ENCODE measurements at regions not wholly inside any gene's neighbourhood (a gene's known extent, or its start where the extent isn't known, plus 50 kb on each side); places are given as distances from the start of the nearest gene placed in this dataset.
A peak's percentile ranks its signal among the peaks of the same experiment; 100 is the strongest.

DNA sequence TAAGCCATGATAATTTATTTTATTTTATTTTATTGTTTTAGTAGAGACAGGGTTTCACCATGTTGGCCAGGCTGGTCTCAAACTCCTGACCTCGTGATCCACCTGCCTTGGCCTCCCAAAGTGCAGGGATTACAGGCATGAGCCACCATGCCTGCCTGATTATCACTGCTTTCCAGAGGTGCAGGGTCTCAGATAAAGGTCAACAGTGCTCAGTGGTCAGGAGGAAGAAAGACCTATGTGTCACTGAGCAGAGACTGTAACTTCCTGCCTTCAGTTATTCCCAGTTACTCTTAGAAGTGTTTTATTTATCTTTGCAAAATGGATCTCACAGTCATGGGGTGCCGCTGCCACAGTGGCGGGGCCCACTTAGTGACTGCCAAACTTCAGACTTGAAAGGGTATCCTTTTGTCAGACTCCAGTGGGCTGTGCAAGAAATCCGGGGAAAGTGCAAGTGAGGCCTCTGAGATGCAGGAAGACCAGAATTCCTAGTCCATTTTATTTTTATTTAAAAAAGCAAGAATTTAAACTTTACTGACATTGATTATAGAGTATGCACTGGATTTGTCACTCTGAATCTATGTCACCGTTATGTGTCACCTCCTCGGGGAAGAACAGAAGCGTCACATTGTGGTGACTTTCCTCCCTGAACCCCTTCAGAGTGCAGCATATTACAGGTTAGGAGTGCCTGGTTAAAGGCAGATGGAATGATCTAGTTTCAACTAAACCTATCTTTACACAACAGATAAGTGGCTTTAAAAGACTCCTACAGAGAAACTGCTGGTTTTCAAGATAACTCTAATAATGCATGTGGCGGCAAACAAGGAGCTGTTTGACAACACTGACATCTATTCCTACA lies 59.1 kb upstream of the BICD1 start:
- H3K4me1 ChIP-seq (ENCODE audit: control insufficient read depth in 1 of 2, insufficient read depth in 2 of 2, low read length in 2 of 2), result peaks cover 4 to 6% of the 10 kb centered on the region in 2 experiments
- H3K4me2 ChIP-seq (ENCODE audit: low read length), result no peak overlapping the region
- peak overlapping the region; percentile 69 for H2BK120ac ChIP-seq (ENCODE audit: insufficient read depth, low read length, poor library complexity)
- H3K9me3 ChIP-seq (ENCODE audit: insufficient read depth, low read depth, low read length), result peaks cover 2% of the 10 kb centered on the region
- H3K27me3 ChIP-seq (ENCODE audit: insufficient read depth, low read length), result no peaks in the 10 kb centered on the region
- no peak overlapping the region for H3K4ac ChIP-seq (ENCODE audit: low read depth, low read length)
- DNase-seq, result no peak
- H4K12ac ChIP-seq (ENCODE audit: low read depth, low read length), result no peak overlapping the region
- H4K8ac ChIP-seq (ENCODE audit: low read depth, low read length), result no peak overlapping the region
- H4K91ac ChIP-seq (ENCODE audit: low read depth, low read length), result no peak overlapping the region
- peaks cover 4% of the 10 kb centered on the region for H3K79me1 ChIP-seq (ENCODE audit: low read length)
- no peak overlapping the region for H3K23ac ChIP-seq (ENCODE audit: low read length)
- no peak overlapping the region for H2AK5ac ChIP-seq (ENCODE audit: low read length)
- no peak overlapping the region for H2BK5ac ChIP-seq (ENCODE audit: low read depth, low read length, poor library complexity)
- H3K4me3 ChIP-seq (ENCODE audit: low read depth, low read length), result no peak overlapping the region
- H3K14ac ChIP-seq (ENCODE audit: low read length), result no peak overlapping the region
- no peak overlapping the region for H3K9ac ChIP-seq (ENCODE audit: low read length)
- no peak overlapping the region for H2AFZ ChIP-seq (ENCODE audit: insufficient read depth, low read length, poor library complexity)
- no peak overlapping the region for H3K27ac ChIP-seq (ENCODE audit: low read depth, low read length)
- no peaks in the 10 kb centered on the region for H3K79me2 ChIP-seq (ENCODE audit: control insufficient read depth, insufficient read depth, low read length, poor library complexity)
- no peak overlapping the region for H2BK12ac ChIP-seq (ENCODE audit: low read length)
- no peak overlapping the region for H3K18ac ChIP-seq (ENCODE audit: low read length)
- no CpG with 5 or more reads among the region's 8 CpGs for WGBS (ENCODE audit: extremely low coverage, insufficient coverage, insufficient read length)
- H3K36me3 ChIP-seq (ENCODE audit: control insufficient read depth in 1 of 2, insufficient read depth in 2 of 2, low read length in 2 of 2), result peaks cover 0 to 1% of the 10 kb centered on the region in 2 experiments

DNA sequence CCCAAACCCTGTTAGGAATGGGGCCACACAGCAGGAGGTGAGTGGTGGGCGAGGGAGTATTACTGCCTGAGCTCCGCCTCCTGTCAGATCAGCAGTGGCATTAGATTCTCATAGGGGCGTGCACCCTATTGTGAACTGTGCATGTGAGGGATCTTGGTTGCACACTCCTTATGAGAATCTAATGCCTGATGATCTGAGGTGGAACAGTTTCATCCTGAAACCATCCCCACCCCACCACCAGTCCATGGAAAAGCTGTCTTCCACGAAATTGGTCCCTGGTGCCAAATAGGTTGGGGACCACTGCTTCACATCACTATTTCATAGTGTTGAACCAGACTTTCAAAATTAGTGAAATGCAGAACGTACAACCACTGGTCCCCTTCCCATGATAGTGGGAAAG lies 57.9 kb upstream of the BICD1 start:
- Histone ChIP-seq H2BK5ac (ENCODE audit: low read depth, low read length, poor library complexity) (peak overlapping the region; percentile 49), H2BK12ac (ENCODE audit: low read length) (peak overlapping the region; percentile 10), H4K91ac (ENCODE audit: low read depth, low read length) (no peak overlapping the region), H3K14ac (ENCODE audit: low read length) (no peak overlapping the region), H4K8ac (ENCODE audit: low read depth, low read length) (no peak overlapping the region), H3K79me1 (ENCODE audit: low read length) (peaks cover 7% of the 10 kb centered on the region), H2AK5ac (ENCODE audit: low read length) (no peak overlapping the region), H3K9ac (ENCODE audit: low read length) (no peak overlapping the region), H3K79me2 (ENCODE audit: control insufficient read depth, insufficient read depth, low read length, poor library complexity) (no peaks in the 10 kb centered on the region), H3K23ac (ENCODE audit: low read length) (no peak overlapping the region), H3K4me1 (ENCODE audit: control insufficient read depth in 1 of 2, insufficient read depth in 2 of 2, low read length in 2 of 2) (peaks cover 4 to 10% of the 10 kb centered on the region in 2 experiments), H3K4me3 (ENCODE audit: low read depth, low read length) (no peak overlapping the region), H3K4me2 (ENCODE audit: low read length) (no peak overlapping the region), H2AFZ (ENCODE audit: insufficient read depth, low read length, poor library complexity) (no peak overlapping the region), H3K18ac (ENCODE audit: low read length) (no peak overlapping the region), H3K27ac (ENCODE audit: low read depth, low read length) (no peak overlapping the region), H3K4ac (ENCODE audit: low read depth, low read length) (no peak overlapping the region), H3K36me3 (ENCODE audit: control insufficient read depth in 1 of 2, insufficient read depth in 2 of 2, low read length in 2 of 2) (peaks cover 0 to 1% of the 10 kb centered on the region in 2 experiments), H2BK120ac (ENCODE audit: insufficient read depth, low read length, poor library complexity) (no peak overlapping the region), H4K12ac (ENCODE audit: low read depth, low read length) (no peak overlapping the region), H3K9me3 (ENCODE audit: insufficient read depth, low read depth, low read length) (peaks cover 2% of the 10 kb centered on the region), H3K27me3 (ENCODE audit: insufficient read depth, low read length) (no peaks in the 10 kb centered on the region)
- no CpG with 5 or more reads among the region's 5 CpGs for WGBS (ENCODE audit: extremely low coverage, insufficient coverage, insufficient read length)
- DNase-seq, result no peak

DNA sequence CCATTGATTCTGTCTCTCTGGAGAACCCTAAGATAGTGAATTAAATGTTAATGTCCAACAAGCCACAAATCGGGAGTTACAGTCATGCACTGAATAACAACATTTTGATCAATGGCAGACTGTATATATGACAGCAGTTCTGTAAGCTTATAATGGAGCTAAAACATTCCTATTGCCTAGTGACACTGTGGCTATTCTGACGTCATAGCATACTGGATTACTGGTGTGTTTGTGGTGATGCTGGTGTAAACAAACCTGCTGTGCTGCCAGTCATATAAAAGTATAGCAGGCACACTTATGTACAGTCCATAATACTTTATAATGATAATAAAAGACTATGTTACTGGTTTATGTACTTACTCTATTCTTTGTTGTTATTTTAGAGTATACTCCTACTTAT lies 56.7 kb upstream of the BICD1 start:
- H2BK5ac ChIP-seq (ENCODE audit: low read depth, low read length, poor library complexity), result no peak overlapping the region
- H3K4me1 ChIP-seq (ENCODE audit: control insufficient read depth in 1 of 2, insufficient read depth in 2 of 2, low read length in 2 of 2), result peaks cover 4 to 10% of the 10 kb centered on the region in 2 experiments
- no peak overlapping the region for H3K23ac ChIP-seq (ENCODE audit: low read length)
- H3K4me3 ChIP-seq (ENCODE audit: low read depth, low read length), result no peak overlapping the region
- H3K79me2 ChIP-seq (ENCODE audit: control insufficient read depth, insufficient read depth, low read length, poor library complexity), result no peaks in the 10 kb centered on the region
- H2BK120ac ChIP-seq (ENCODE audit: insufficient read depth, low read length, poor library complexity), result no peak overlapping the region
- no peaks in the 10 kb centered on the region for H3K27me3 ChIP-seq (ENCODE audit: insufficient read depth, low read length)
- H2BK12ac ChIP-seq (ENCODE audit: low read length), result no peak overlapping the region
- no peak overlapping the region for H2AFZ ChIP-seq (ENCODE audit: insufficient read depth, low read length, poor library complexity)
- peaks cover 0 to 1% of the 10 kb centered on the region in 2 experiments for H3K36me3 ChIP-seq (ENCODE audit: control insufficient read depth in 1 of 2, insufficient read depth in 2 of 2, low read length in 2 of 2)
- peak in 1 of 2 donors; percentile 60 for DNase-seq
- no peak overlapping the region for H3K27ac ChIP-seq (ENCODE audit: low read depth, low read length)
- no peak overlapping the region for H4K8ac ChIP-seq (ENCODE audit: low read depth, low read length)
- no peak overlapping the region for H3K18ac ChIP-seq (ENCODE audit: low read length)
- H2AK5ac ChIP-seq (ENCODE audit: low read length), result no peak overlapping the region
- no peaks in the 10 kb centered on the region for H3K9me3 ChIP-seq (ENCODE audit: insufficient read depth, low read depth, low read length)
- no peak overlapping the region for H3K14ac ChIP-seq (ENCODE audit: low read length)
- H3K4me2 ChIP-seq (ENCODE audit: low read length), result no peak overlapping the region
- H3K4ac ChIP-seq (ENCODE audit: low read depth, low read length), result no peak overlapping the region
- no peak overlapping the region for H4K12ac ChIP-seq (ENCODE audit: low read depth, low read length)
- no peak overlapping the region for H3K9ac ChIP-seq (ENCODE audit: low read length)
- WGBS (ENCODE audit: extremely low coverage, insufficient coverage, insufficient read length), result no CpG with 5 or more reads among the region's 2 CpGs
- peaks cover 7% of the 10 kb centered on the region for H3K79me1 ChIP-seq (ENCODE audit: low read length)
- no peak overlapping the region for H4K91ac ChIP-seq (ENCODE audit: low read depth, low read length)

DNA sequence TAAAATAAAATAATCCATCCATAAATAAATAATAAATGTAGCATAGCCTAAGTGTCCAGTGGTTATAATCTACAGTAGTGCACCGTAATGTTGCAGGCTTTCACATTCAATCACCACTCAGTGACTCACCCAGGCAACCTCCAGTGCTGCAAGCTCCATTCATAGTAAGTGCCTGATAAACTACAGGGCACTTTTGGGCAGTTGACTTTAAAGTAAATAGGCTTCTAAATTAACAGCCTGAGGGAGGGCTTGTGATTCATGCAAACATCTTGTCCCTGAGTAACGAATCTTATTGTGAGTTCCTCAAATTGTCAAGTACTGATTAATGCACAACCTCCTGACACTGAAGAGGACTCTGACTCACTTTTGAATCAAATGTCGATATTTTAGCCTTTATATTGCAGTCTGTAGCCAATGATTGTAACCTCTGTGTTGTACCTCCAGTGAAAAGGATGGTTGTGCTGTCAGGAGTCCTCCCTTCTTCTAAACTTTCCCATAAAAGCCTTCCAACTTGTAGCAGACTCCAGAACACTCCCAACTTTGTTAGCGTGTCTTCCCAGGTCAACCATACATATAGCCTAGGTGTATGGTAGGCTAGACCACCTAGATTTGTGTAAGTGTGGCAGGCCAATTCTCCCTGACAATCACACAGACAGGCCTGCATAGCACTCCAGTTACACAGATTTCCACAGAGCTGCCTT lies 55.0 kb upstream of the BICD1 start:
- no CpG with 5 or more reads among the region's 4 CpGs for WGBS (ENCODE audit: extremely low coverage, insufficient coverage, insufficient read length)
- H3K79me1 ChIP-seq (ENCODE audit: low read length), result peaks cover 7% of the 10 kb centered on the region
- peak overlapping the region; percentile 27 for H3K14ac ChIP-seq (ENCODE audit: low read length)
- peak overlapping the region; percentile 59 for H2BK120ac ChIP-seq (ENCODE audit: insufficient read depth, low read length, poor library complexity)
- H3K4me3 ChIP-seq (ENCODE audit: low read depth, low read length), result no peak overlapping the region
- H3K18ac ChIP-seq (ENCODE audit: low read length), result no peak overlapping the region
- no peak overlapping the region for H4K12ac ChIP-seq (ENCODE audit: low read depth, low read length)
- peak; percentile 77 to 97 for DNase-seq
- no peak overlapping the region for H4K8ac ChIP-seq (ENCODE audit: low read depth, low read length)
- no peaks in the 10 kb centered on the region for H3K9me3 ChIP-seq (ENCODE audit: insufficient read depth, low read depth, low read length)
- no peak overlapping the region for H3K9ac ChIP-seq (ENCODE audit: low read length)
- peak overlapping the region; percentile 16 for H3K4me2 ChIP-seq (ENCODE audit: low read length)
- H3K27ac ChIP-seq (ENCODE audit: low read depth, low read length), result peak overlapping the region; percentile 88
- no peaks in the 10 kb centered on the region for H3K27me3 ChIP-seq (ENCODE audit: insufficient read depth, low read length)
- peak overlapping the region; percentile 23 for H2BK12ac ChIP-seq (ENCODE audit: low read length)
- peak overlapping the region; percentile 36 for H4K91ac ChIP-seq (ENCODE audit: low read depth, low read length)
- H3K36me3 ChIP-seq (ENCODE audit: control insufficient read depth in 1 of 2, insufficient read depth in 2 of 2, low read length in 2 of 2), result peaks cover 0 to 1% of the 10 kb centered on the region in 2 experiments
- no peak overlapping the region for H3K23ac ChIP-seq (ENCODE audit: low read length)
- no peaks in the 10 kb centered on the region for H3K79me2 ChIP-seq (ENCODE audit: control insufficient read depth, insufficient read depth, low read length, poor library complexity)
- H2AK5ac ChIP-seq (ENCODE audit: low read length), result no peak overlapping the region
- H2AFZ ChIP-seq (ENCODE audit: insufficient read depth, low read length, poor library complexity), result no peak overlapping the region
- peak overlapping the region; percentile 27 for H3K4ac ChIP-seq (ENCODE audit: low read depth, low read length)
- peaks cover 4 to 10% of the 10 kb centered on the region in 2 experiments for H3K4me1 ChIP-seq (ENCODE audit: control insufficient read depth in 1 of 2, insufficient read depth in 2 of 2, low read length in 2 of 2)
- peak overlapping the region; percentile 45 for H2BK5ac ChIP-seq (ENCODE audit: low read depth, low read length, poor library complexity)

Measured in trophoblast cell (in vitro differentiated cells and primary cell).